ENCODE measurements at regions not wholly inside any gene's neighbourhood (a gene's known extent, or its start where the extent isn't known, plus 50 kb on each side); places are given as distances from the start of the nearest gene placed in this dataset.
"Not testable (repeated sequence)": the region's sequence is repeated elsewhere in the genome, so short reads cannot be mapped to it uniquely, and the experiment has no call there.

DNA sequence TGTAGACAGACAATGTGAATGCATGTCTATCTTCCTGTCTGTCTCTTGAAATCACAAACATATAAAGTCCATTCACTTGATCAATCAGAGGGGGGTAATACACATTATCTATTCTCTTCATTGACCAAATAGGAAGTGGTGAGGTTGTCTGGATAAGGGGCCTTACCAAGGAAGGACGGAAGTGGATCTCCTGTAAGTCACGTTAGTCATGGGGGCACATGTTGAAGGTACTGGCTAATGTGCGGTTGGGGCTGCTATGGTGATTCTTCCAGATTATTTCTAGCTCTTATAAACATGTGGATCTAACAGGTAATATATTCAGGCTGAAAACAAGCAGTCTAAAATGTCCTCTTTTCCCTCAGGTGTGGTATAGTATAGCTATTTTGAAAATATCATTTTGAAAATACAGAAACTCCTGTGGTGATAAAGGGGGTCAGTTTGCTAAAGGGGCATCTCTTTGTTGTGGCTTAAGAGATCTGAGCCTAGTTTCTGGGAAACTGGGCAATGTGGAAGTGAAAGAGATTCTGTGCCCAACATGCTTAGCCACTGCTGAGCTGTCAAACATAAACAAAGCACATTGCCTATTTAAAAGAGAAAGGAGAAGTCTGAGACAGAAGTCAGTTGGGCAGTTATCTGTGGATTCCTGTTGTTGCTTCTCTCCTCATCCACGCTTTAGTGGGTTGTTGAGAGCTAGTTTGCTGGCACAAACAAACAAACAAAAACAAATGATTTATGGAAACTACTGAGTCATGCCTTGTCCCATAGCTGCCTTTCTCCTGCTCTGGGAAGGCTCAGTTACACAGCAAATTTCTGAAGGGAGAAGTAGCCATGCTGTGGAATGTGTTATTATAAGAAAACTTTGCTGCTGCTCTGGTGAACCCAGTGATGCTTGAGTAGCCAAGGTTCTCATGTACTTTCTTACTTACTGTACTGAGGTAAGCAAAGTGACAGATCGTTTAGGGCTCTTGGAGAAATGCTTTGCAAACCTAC, 166.9 kb downstream of the HLX start:
- Histone ChIP-seq H3K9ac (replicated peaks; ENCODE audit: extremely low read depth, insufficient read depth, low read length) (no peak overlapping the region), H3K4me2 (ENCODE audit: insufficient read depth, low read length) (no peak overlapping the region), H3K4me1 (ENCODE audit: control insufficient read depth, extremely low read depth, insufficient read depth, low read length) (no peaks in the 10 kb centered on the region), H3K9me3 (replicated peaks; ENCODE audit: control insufficient read depth, insufficient read depth, low read length) (no peaks in the 10 kb centered on the region), H3K36me3 (ENCODE audit: control insufficient read depth in 2 of 2, extremely low read depth in 1 of 2, insufficient read depth in 2 of 2, low read length in 2 of 2) (no peaks in the 10 kb centered on the region), H3K79me2 (ENCODE audit: control insufficient read depth, insufficient read depth, low read length) (no peaks in the 10 kb centered on the region), H4K20me1 (replicated peaks; ENCODE audit: control insufficient read depth, extremely low read depth, insufficient read depth, low read length) (no peaks in the 10 kb centered on the region), H3K27ac (ENCODE audit: insufficient read depth, low read depth, low read length) (no peak overlapping the region), H3K27me3 (ENCODE audit: control insufficient read depth in 2 of 2, insufficient read depth in 2 of 2, low read length in 2 of 2) (no peaks in the 10 kb centered on the region), H3K4me3 (replicated peaks in 1 of 3; ENCODE audit: insufficient read depth in 1 of 3, low read depth in 1 of 3, low read length in 3 of 3) (no peak overlapping the region), H3K9me1 (replicated peaks; ENCODE audit: control insufficient read depth, extremely low read depth, insufficient read depth, low read length) (no peaks in the 10 kb centered on the region), H2AFZ (ENCODE audit: low read depth, low read length) (peak overlapping the region; percentile 73)
- intact Hi-C loops (cut with micrococcal nuclease) = no loop called here
- TF ChIP-seq, protein P1, sequence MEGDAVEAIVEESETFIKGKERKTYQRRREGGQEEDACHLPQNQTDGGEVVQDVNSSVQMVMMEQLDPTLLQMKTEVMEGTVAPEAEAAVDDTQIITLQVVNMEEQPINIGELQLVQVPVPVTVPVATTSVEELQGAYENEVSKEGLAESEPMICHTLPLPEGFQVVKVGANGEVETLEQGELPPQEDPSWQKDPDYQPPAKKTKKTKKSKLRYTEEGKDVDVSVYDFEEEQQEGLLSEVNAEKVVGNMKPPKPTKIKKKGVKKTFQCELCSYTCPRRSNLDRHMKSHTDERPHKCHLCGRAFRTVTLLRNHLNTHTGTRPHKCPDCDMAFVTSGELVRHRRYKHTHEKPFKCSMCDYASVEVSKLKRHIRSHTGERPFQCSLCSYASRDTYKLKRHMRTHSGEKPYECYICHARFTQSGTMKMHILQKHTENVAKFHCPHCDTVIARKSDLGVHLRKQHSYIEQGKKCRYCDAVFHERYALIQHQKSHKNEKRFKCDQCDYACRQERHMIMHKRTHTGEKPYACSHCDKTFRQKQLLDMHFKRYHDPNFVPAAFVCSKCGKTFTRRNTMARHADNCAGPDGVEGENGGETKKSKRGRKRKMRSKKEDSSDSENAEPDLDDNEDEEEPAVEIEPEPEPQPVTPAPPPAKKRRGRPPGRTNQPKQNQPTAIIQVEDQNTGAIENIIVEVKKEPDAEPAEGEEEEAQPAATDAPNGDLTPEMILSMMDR (IDR thresholded peaks at IDR 0.05; ENCODE audit: extremely low read depth in 1 of 2, insufficient read depth in 1 of 2, low read depth in 1 of 2, low read length in 2 of 2) = no peak
- no peak for TF ChIP-seq FOS (IDR thresholded peaks at IDR 0.05; ENCODE audit: borderline replicate concordance, insufficient read depth, low read length)
- TF ChIP-seq POLR2A (IDR thresholded peaks at IDR 0.05; ENCODE audit: low read depth, low read length) = no peak
- no peak for TF ChIP-seq POLR2AphosphoS5 (IDR thresholded peaks at IDR 0.05; ENCODE audit: insufficient read depth, low read depth, low read length)
- TF ChIP-seq, protein P2, sequence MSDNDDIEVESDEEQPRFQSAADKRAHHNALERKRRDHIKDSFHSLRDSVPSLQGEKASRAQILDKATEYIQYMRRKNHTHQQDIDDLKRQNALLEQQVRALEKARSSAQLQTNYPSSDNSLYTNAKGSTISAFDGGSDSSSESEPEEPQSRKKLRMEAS (IDR thresholded peaks at IDR 0.05; ENCODE audit: insufficient read depth, insufficient read length) = no peak
- no peak for TF ChIP-seq EZH2 (IDR thresholded peaks at IDR 0.05; ENCODE audit: borderline replicate concordance, low read depth, low read length, severe bottlenecking)
- no peak for TF ChIP-seq JUN (IDR thresholded peaks at IDR 0.05; ENCODE audit: borderline replicate concordance, insufficient read depth, insufficient read length, low read depth)
- FAIRE-seq (no peak), DNase-seq (ENCODE audit: low read depth, low spot score) (peak; percentile 21)
- ChIA-PET CTCF (no interaction called here), POLR2A (interaction anchor here (0.6 kb wide), 1 partner anchor 346 kb away, joined by 3 read pairs; no protein-coding TSS in a partner anchor)
- dilution Hi-C loops (cut with MboI; ENCODE audit: extremely low pct_ligation_motif_present, low sequenced_read_pairs) = no loop called here
- no TSS peak for BruUV-seq (replicated peaks)

DNA sequence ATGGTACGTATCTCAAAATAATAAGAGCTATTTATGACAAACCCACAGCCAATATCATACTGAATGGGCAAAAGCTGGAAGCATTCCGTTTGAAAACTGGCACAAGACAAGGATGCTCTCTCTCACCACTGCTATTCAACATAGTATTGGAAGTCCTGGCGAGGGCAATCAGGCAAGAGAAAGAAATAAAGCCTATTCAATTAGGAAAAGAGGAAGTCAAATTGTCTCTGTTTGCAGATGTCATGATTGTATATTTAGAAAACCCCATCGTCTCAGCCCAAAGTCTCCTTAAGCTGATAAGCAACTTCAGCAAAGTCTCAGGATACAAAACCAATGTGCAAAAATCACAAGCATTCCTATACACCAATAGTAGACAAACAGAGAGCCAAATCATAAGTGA, 172.1 kb downstream of the HLX start:
- H3K4me2 ChIP-seq (ENCODE audit: insufficient read depth, low read length); H3K9me1 ChIP-seq (replicated peaks; ENCODE audit: control insufficient read depth, extremely low read depth, insufficient read depth, low read length); H3K9ac ChIP-seq (replicated peaks; ENCODE audit: extremely low read depth, insufficient read depth, low read length); CTCF ChIA-PET; POLR2A ChIA-PET; H3K9me3 ChIP-seq (replicated peaks; ENCODE audit: control insufficient read depth, insufficient read depth, low read length); H3K79me2 ChIP-seq (ENCODE audit: control insufficient read depth, insufficient read depth, low read length); intact Hi-C loops (cut with micrococcal nuclease); H3K36me3 ChIP-seq (ENCODE audit: control insufficient read depth in 2 of 2, extremely low read depth in 1 of 2, insufficient read depth in 2 of 2, low read length in 2 of 2); BruUV-seq (replicated peaks); DNase-seq (ENCODE audit: low read depth, low spot score); H3K27me3 ChIP-seq (ENCODE audit: control insufficient read depth in 2 of 2, insufficient read depth in 2 of 2, low read length in 2 of 2); FAIRE-seq; H2AFZ ChIP-seq (ENCODE audit: low read depth, low read length); H4K20me1 ChIP-seq (replicated peaks; ENCODE audit: control insufficient read depth, extremely low read depth, insufficient read depth, low read length); H3K4me3 ChIP-seq (replicated peaks in 1 of 3; ENCODE audit: insufficient read depth in 1 of 3, low read depth in 1 of 3, low read length in 3 of 3); H3K4me1 ChIP-seq (ENCODE audit: control insufficient read depth, extremely low read depth, insufficient read depth, low read length); H3K27ac ChIP-seq (ENCODE audit: insufficient read depth, low read depth, low read length); dilution Hi-C loops (cut with MboI; ENCODE audit: extremely low pct_ligation_motif_present, low sequenced_read_pairs): not testable (repeated sequence)
